GM18951 (cell line): ENCODE measurements at regions not wholly inside any gene's neighbourhood (a gene's known extent, or its start where the extent isn't known, plus 50 kb on each side); places are given as distances from the start of the nearest gene placed in this dataset.

Source experiments
- POLR2A ChIP-seq: IDR thresholded peaks from 4 replicates; pipeline ENCODE4 v1.6.1; 2011; ENCODE audit warnings: mild to moderate bottlenecking; ENCODE audit not compliant: insufficient read length, insufficient read depth; ENCODE audit errors: extremely low read depth
- in situ Hi-C: fragments of 300-500 bp; cut with MboI; formaldehyde crosslinking; loops from one replicate; pipeline ENCODE4 v1.12.0; 2022; ENCODE audit warnings: low sequenced_read_pairs, mixed read lengths, inconsistent platforms; ENCODE audit not compliant: unreplicated experiment

DNA sequence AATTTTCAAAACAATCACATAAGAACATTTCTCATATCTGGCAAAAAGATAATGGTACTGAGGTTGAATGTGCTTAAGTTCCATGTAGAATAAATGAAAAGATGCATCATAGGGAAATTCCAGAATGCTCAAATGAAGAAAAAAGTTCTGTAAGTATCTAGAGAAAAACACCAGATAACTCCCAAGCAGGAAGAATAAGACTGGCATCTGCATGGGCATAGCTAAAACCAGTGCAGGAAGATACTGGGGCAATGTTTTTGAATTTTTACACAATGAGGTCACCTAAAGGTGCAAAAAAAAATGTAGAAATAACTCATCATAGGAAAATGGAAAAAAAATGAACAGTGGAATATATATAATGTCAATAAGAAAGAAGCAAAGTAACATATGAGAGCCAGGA lies 275.2 kb downstream of the BAMBI start:
- in situ Hi-C loops, result no loop called here
- no peak for TF ChIP-seq POLR2A

DNA sequence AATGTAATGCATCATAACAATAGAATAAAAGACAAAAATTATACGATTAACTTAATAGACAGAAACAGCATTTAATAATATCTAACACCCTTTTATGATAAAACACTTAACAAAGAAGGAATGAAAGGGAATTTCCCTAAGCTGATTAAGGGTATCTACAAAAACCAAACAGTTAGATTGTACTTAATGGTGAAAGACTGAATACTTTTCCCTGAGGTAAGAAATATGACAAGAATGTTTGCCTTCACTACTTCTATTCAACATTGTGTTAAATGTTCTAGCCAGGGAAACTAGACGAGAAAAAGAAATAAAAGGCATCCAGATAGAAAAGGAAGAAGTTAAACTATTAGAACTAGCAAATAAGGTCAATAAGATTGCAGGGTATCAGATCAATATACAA lies 276.9 kb downstream of the BAMBI start:
- in situ Hi-C loops, result no loop called here
- no peak for TF ChIP-seq POLR2A

DNA sequence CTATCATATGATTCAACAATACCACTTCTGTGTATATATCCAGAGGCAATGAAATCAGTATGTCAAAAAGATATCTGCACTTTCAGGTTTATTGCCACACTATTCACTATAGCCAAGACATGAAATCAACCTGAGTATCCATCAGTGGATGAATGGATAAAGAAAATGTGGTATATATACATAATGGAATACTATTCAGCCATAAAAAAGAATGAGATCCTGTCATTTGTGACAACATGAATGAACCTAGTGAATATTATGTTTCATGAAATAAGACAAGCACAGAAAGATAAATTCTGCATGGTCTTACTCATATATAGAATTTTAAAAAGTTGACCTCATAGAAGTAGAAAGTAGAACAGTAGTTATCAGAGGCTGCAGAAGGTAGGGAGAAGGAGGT lies 281.1 kb downstream of the BAMBI start:
- in situ Hi-C loops, result no loop called here
- TF ChIP-seq POLR2A, result no peak

DNA sequence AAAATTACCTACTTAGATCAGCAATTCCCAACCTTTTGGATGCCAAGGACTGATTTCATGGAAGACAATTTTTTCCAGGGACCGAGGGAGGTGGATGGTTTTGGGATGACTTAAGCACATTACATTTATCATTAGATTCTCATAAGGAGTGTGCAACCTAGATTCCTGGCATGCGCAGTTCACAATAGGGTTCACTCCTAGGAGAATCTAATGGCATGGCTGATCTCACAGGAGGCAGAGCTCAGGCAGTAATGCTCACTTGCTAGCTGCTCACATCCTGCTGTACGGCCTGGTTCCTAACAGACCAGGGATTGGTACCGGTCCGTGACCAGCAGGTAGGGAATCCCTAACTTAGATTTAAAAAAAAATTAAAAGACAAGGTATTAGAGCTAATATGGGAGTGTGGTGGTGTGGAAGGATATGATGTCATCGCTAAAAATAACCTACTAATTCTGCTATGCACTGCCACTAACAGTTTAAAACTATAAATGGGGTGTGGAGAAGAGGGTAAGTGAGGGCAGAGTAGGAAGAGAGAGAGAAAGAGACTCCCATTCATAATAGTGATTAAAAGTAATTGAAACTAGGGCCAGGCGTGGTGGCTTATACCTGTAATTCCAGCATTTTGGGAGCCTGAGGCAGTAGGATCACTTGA lies 282.7 kb downstream of the BAMBI start:
- no peak for TF ChIP-seq POLR2A
- in situ Hi-C loops, result no loop called here

DNA sequence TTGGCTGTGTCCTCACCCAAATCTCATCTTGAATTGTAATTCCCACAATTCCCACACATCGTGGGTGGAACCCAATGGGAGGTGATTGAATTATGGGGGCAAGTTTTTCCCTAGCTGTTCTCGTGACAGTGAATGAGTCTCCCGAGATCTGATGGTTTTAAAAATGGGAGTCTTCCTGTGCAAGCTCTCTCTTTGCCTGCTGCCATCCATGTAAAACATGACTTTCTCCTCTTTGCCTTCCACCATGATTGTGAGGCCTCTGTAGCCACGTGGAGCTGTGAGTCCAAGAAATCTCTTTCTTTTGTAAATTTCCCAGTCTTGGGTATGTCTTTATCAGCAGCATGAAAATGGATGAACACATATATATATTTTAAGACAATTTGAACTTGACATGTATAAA lies 285.4 kb downstream of the BAMBI start:
- in situ Hi-C loops, result no loop called here
- TF ChIP-seq POLR2A, result no peak

DNA sequence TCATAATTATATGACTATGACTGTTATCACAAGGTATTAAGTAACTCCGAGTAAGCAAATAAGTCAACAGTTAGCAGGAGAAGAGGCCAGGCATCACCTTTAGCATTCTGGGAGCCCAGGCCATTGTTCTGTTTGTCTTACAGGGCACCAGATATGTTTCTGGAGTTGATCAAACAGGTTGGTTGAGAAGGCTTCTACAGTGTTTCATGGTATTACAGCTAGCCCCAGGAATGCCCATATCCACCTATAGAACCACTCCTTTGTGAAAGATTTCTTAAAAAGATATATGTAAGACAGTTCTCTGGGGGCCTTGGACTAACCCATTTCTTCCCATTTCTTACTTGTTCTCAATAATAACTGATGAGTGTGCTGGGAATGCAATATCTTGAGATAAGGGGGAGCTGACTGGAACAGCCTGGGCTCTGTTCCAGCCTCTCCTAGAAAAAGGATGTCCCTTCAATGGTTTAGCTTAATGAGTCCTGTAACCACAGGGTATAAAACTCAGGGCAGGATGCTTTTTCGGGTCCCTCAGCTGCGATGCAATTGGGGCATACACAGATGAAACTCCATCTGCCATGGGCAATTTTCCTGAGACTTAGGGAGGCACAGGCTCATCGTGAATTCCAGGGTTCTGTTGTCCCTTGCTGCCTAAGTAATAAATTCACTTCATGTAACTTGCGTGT lies 286.4 kb downstream of the BAMBI start:
- no peak for TF ChIP-seq POLR2A
- in situ Hi-C loops, result no loop called here

DNA sequence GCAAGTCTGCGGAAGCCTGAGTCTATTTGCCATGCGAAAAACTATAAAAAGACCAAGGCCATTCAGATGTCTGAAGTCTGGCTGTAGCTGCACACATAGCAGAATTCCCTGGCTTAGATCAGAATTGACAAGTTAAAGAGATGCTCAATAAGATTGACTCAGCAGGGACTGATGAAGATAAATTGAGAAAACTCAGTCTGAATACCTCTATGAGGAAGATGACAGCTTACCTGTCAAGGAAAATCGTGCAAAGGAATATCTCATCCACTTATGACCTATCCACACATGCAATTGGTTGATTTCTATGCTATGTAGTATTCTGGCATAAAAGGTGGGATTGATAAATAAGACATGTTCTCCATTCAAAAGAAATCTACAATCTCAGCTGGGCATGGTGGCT lies 288.6 kb downstream of the BAMBI start:
- in situ Hi-C loops, result no loop called here

DNA sequence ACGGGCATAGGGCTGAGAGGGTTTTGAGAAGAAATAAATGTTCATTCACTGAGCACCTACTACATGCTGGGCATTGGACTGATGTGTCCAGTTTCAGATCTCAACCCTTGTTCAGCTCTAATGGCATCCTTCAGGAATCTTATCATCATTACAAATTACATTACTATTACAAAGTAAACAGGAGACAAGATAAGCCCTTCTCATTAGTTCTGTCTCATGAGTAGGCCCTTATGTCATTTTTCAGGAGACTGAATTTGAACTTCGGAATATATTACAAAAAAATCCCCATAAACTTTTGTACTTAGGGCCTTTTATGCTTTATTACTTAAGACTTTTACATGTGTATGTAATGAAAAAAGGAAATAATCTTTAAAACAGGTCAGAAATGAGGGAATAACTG lies 289.7 kb downstream of the BAMBI start:
- in situ Hi-C loops, result no loop called here
- TF ChIP-seq POLR2A, result no peak

More for the DNA sequence above, 288.6 kb downstream of the BAMBI start:
- TF ChIP-seq POLR2A, result no peak

DNA sequence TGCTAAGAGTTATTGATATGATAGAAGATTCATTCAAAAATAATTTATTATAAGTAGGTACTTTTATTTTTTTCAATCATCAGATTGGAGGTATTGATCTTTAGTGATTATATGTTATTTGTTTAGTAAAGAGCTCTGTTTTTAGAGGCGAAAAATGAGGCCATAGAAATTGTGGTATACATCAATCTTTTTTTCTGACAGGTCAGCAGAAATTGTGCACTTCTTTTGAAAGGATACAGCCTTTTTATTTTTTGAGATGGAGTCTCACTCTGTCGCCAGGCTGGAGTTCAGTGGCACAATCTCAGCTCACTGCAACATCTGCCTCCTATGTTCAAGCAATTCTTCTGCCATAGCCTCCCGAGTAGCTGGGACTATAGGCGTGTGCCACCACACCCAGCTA lies 292.1 kb downstream of the BAMBI start:
- in situ Hi-C loops, result no loop called here
- TF ChIP-seq POLR2A, result no peak

DNA sequence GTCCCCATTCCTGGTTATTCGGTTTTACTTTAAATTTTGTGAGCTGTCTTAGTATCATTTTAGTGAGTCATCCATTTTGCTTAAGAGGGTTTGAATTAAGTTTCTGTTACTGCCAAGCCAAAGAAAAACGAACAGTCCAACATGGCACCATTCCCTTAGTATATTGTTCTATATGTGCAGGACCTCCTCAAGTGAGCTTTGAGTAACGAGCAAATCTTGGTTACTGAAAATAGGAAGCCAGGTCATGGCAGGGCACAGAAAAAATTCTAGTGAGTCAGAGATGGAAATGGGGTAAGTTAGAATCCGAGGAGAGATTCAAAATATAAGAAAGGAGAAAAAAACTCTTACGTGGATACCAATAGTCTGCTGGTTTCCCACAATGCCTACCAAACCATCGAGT lies 292.9 kb downstream of the BAMBI start:
- in situ Hi-C loops, result no loop called here
- TF ChIP-seq POLR2A, result no peak

DNA sequence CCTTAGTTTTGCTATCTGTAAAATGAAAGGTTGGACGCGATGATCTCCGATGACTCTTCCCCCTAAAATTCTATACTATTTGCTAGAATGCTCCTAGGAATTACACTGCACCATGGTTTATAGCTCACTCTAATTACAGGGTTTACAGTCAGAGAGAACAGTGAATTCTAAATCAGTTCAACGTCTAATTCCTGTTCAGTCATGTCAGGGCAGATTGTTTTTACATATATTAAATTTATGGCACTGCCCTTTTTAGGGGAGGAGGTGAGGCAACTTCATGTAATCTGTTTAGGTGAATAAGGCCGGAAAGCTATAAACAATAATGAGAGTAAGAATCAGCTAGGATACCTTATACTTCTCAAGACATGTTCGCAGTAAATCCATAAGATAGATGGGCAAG lies 293.9 kb downstream of the BAMBI start:
- no peak for TF ChIP-seq POLR2A
- in situ Hi-C loops, result no loop called here

DNA sequence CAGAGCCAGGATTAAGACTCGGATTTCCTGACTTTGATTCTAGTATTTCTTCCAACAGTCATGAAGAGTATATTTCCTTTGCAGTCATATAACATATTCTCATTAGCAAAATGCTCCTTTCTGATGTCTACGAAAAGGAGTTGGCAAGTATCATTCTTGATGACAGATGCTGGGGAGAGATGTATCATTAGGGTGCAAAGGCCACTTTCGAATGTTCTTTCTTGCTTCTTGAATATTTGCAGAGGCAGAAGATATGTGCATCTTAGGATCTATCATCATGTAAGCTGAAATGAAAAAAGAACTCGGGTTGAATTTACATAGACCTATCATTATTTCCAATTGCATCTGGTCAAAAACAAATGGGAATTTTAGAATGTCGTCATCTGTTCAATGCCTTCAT lies 294.4 kb downstream of the BAMBI start:
- in situ Hi-C loops, result no loop called here

DNA sequence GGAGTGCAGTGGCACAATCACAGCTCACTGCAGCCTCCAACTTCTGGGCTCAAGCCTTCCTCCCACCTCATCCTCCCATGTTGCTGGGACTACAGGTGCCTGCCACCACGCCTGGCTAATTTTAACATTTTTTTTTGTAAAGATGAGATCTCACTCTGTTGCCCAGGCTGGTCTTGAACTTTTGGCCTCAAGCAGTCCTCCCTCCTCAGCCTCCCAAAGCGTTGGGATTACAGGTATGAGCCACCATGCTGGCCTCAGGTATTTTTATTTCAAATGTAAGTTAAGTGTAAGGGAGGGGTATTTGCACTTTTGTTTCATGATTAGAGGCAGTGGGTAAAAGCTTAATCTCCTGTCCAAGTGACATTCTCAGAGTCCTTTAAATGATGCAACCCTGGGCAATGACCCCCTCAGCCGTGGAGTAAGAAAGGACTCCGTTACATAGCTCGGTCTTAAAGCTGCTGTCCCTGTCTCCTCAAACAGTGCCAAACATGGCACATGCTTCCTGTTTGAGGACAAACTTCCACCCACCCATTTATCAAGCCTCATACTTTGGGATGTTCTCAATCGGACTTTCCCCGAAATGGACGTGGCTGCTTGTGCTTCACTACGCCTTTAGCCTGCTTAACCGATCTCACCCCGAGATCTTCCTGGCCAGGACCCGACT lies 296.1 kb downstream of the BAMBI start:
- no peak for TF ChIP-seq POLR2A
- in situ Hi-C loops, result no loop called here

More for the DNA sequence above, 294.4 kb downstream of the BAMBI start:
- TF ChIP-seq POLR2A, result no peak
